NCI-H82 treated with DMSO at 0.1 percent for 48 hours (cell line): ENCODE measurements at regions not wholly inside any gene's neighbourhood (a gene's known extent, or its start where the extent isn't known, plus 50 kb on each side); places are given as distances from the start of the nearest gene placed in this dataset.
"Not testable (repeated sequence)": the region's sequence is repeated elsewhere in the genome, so short reads cannot be mapped to it uniquely, and the experiment has no call there.

Source experiments
- DNase-seq: peaks from one replicate; lab custom pipeline; 2025; ENCODE audit not compliant: unreplicated experiment; lab: John Stamatoyannopoulos, UW

DNA sequence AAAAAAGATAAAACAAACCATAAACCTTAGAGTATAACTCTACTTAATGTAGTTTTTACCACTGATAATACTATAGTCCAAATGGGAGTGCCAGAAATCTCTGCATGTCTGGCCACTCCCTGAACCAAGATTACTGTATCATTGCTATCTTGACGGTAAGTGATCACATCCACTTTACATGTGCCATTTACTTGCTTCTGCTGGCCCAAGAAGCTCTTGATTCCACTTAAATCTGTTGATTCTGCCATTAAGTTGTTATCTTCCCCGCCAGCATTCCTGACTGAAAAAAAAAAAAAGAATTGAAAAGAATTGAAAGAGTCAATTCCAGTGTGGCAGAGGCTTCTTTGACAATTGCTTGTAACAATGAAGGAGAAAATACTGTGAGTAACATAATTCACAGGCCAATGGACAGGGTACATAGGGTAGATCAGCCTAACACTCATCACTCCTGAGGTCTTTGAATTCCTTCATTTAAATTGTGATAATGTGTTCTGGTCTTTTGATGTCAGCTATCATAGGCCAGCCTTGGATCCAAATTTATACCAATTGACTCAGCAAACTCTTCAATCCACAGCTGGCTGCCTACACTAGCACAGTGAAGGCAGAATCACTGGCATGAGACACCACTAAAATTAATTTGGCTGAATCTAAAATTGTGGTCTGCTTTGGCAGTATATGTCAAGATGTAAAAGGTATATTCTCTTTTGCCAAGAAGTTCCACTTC, 665.2 kb upstream of the FLRT2 start:
- DNase-seq: no peak

DNA sequence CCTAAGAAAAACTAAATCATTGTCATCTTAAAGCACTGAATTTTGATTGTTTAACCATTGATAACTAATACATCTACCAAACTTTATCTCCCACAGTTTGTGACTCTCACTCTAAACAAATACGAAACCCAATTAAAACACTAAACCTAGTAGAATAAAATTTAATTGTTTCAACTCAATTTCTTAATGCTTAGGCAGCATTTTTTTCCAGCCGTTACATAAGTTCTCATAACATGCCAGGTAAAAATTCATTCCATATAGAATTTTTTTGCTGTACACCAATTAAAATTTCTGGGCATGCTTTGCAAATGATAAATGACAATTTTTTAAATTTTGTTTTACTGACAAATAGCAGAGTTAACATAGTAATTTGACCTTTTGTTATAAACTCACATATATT, 658.2 kb upstream of the FLRT2 start:
- no peak for DNase-seq

DNA sequence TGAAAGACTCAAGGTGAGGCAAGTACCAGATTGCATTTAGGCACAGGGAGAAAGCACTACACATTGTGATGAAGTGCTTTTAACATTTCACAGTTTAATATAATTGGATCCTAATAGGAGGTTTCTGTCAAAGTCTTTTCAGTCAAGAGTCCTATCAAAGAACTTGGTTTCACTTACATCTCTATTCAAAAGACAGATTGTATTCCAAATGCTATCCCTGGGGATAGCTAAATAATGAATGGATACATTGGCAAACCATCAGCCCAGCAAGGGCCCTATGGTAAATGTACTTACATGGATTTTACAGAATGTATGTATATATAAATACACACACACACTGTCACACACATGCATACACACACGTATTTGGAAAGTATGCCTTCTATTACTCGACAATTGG, 655.5 kb upstream of the FLRT2 start:
- no peak for DNase-seq

- no peak for DNase-seq
Observed at GRCh38 chr14:84877061-84877460, 652.9 kb upstream of the FLRT2 start.

DNA sequence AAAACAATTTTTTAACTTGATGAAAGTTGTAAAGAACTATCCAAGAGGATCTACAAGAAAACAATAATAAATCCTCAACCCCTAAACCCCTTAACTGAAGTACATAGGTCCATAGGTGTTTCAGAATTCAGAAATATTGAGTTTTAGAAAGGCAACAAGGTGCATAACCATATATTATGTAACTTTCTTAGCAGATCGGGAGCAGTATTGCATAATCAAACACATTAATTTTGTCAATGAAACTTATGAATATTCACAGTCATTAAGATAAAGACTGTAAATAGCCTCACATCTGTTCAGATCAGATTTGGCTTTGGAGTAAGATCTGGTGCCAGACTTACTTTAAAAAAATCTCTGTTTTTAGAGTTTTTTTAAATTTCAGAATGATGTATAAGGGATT, 647.1 kb upstream of the FLRT2 start:
- no peak for DNase-seq

DNA sequence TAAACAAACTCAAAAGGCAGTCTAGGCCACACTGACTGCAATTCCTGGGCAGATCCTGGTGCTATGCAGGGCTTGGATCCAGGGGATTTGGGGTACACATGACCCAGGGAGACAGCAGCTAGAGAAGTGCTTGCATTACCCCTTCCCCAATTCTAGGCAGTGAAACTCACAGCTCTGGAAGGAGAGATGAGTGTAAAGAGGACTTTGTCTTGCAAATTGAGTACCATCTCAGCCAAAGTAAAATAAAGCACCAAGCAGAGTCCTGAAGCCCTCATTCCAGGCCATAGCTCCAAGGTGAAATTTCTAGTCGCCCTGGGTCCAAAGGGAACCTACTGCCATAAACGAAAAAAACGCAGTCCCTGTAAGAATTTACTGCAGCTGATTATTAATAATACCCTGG, 644.9 kb upstream of the FLRT2 start:
- no peak for DNase-seq

DNA sequence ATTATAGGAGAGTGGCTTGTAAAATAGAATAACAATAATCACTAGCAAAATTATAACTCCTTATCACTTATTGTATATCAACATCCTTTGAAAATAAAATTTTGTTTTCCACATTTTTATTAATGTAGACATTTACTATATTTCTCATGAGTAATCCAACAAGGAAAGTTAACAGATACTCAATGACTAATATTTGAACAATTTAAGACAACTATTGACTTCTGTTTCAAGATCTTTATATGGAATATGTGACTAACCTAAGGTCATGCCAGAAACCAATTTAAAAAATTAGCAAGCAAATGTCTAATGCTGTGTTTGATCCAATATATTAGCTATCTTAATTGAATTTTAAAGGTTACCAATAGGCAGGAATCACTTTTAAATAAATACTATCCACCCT, 638.5 kb upstream of the FLRT2 start:
- no peak for DNase-seq

- peak; percentile 22 for DNase-seq
Observed at GRCh38 chr14:84894254-84894653, 635.7 kb upstream of the FLRT2 start.

DNA sequence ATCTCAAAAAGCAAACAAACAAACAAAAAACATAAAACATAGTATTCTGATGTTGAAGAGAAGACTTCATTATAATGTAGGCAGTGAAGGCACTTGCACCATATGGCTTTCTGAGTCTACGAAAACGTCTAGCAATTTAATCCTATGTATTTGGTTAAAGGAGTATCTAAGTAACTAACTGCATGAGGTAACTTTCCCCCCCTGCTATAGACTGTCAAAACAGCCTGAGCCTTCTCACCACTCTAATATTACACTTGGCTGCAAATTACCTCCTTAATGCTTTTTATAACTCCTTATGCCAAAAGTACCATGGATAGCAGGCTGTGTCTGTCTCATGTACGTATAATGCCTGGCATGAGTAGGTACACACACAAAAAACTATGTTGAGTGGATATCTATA, 607.6 kb upstream of the FLRT2 start:
- no peak for DNase-seq

GRCh38 chr14:84926656-84927055, 603.3 kb upstream of the FLRT2 start:
- DNase-seq: no peak

- no peak for DNase-seq
Observed at GRCh38 chr14:84927096-84927827, 602.7 kb upstream of the FLRT2 start.

- no peak for DNase-seq
Observed at GRCh38 chr14:84929086-84929485, 600.9 kb upstream of the FLRT2 start.

DNA sequence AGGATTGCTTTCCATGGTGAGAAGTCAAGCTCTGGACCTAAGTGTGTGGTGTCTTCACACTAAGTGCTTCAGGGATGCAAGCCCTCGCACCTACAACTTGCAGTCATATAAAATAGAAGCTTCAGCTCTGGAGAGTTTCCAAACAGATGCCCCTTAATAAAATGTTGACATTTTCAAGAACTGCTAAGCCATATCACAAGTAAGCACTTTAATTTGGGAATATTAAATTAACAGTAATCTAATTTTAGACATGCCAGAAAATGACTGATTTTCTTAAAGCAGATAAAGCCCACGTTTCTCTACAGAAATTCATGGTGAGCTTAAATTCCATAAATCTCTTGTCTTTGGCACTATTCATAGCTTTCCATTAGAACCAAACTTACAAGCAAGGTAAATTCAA, 600.1 kb upstream of the FLRT2 start:
- no peak for DNase-seq

DNA sequence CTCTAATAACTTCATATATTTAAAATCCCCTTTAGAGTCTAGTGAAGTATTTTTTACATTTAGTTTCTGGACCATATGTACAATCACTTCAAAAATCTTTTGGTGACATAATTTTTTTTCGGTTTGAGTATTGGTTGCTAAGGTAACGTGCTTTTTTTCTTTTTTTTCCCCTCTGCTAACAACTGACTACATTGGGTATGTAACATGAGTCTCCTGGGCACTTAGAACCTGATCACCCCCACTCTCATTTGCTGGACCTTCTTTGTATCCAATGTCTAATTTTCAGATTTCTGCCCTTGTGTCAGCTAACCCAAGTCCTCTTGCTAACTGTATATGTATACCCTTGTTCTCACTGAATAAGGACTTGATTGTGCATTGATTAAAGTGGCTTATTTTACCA, 592.9 kb upstream of the FLRT2 start:
- no peak for DNase-seq

- no peak for DNase-seq
Observed at GRCh38 chr14:84937449-84937848, 592.5 kb upstream of the FLRT2 start.

DNA sequence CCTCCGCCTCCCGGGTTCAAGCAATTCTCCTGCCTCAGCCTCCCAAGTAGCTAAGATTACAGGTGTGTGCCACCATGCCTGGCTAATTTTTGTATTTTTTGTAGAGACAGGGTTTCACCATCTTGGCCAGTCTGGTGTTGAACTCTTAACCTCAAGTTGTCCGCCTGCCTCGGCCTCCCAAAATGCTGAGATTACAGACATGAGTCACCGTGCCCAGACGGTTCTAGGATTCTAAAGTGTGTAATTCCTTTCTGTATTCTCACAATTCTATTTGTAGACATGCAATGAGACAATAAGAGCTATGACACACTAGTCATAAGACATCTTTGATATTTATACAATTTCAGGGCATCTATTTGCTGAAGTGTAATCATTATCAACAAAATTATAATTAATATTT, 585.0 kb upstream of the FLRT2 start:
- not testable (repeated sequence) for DNase-seq

- DNase-seq: no peak
Observed at GRCh38 chr14:84959851-84960520, 570.0 kb upstream of the FLRT2 start.

- DNase-seq: no peak
Observed at GRCh38 chr14:84961637-84962036, 568.3 kb upstream of the FLRT2 start.

DNA sequence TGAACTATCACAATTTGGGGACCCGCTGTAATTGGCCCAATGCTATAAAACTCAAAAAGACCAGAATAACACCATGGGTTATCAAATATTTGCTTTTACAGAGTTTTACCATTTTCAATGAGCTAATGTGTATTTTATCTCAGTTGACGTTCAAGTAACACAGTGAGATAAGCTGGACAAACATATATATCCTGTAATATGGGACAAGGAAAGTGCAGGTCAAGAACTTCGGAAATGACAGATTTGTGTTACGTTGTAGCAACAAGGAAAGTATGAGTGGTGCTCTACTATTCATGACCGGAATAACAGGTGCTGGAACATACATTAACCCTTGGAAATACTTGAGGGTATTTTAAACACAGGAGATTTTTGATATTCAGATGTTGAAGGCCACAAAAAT, 566.4 kb upstream of the FLRT2 start:
- no peak for DNase-seq

DNA sequence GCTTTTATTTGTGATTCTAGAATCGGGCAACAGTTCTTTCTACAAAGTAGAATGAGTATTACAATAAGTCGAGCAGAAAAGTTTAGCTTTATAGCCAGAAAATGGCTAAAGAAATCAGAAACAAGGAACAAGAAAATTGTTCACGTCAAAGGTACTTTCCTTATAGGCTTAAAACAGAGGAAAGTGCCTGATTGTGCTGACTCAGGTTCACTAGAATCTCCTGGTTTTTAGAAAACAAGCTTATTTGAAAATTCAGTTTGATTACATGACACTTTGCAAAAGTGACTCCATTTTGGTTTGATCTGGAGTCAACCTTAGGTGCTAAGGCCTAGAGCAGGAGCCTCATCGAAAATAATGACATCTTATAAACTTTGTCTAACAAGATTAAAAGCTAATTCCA, 564.7 kb upstream of the FLRT2 start:
- no peak for DNase-seq

GRCh38 chr14:84969501-84969900, 560.4 kb upstream of the FLRT2 start:
- DNase-seq: no peak

DNA sequence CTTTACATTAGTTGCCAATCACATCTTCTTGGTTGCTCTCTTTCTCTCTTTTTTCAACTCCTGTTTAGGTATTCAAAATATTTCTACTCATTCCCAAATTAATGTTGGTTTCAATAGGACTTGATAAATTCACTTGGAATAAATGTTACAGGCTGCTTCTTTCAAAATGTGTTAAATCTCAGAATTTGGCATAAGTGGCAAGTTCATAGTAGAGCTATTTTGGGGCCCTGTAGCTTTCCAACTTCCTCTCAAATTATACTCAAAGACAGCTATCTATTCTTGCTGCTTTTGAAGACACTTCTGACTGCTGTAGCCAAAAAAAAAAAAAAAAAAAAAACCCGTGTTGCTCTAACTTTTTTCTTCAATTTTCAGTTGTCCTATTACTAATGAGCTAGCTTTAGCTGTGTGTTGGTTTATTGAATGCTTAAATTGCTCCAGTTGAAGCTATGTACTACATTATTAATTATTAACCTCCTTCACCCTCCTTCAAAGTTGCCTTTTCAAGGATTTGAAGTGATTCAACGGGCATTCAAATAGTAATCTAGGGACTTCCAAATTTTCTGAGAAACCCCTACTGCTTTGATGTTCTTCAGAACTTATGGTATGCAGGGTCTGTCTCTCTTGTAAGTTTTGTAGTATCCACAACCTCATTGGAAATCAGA, 554.6 kb upstream of the FLRT2 start:
- DNase-seq: no peak
